ENCODE measurements at regions not wholly inside any gene's neighbourhood (a gene's known extent, or its start where the extent isn't known, plus 50 kb on each side); places are given as distances from the start of the nearest gene placed in this dataset.
"Not testable (repeated sequence)": the region's sequence is repeated elsewhere in the genome, so short reads cannot be mapped to it uniquely, and the experiment has no call there.

GRCh38 chr6:2611092-2611491, 139.6 kb downstream of the MYLK4 start:
- no peak for DNase-seq

DNA sequence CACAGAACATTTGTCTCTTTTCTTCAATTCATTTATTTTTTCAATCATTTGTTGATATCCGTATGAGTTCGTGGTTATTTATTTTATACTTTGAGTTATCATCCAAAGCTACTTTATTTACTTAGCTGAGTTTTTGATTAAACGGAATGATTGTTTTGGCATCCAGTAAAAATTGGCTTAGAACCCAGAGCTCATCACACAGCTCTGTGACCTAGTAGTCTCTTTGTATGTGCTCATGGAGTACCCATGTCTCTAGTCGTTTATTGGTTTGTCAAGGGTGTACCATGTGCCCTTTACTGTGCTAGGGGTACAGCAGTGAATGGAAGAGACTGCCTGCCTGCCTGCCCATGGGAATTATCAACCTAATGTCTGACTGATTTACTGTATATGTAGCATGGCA, 142.2 kb downstream of the MYLK4 start:
- no peak for DNase-seq

GRCh38 chr6:2600363-2600762, 150.4 kb downstream of the MYLK4 start:
- DNase-seq: no peak

- DNase-seq: no peak
Measured at GRCh38 chr6:2599817-2600216, 150.9 kb downstream of the MYLK4 start.

DNA sequence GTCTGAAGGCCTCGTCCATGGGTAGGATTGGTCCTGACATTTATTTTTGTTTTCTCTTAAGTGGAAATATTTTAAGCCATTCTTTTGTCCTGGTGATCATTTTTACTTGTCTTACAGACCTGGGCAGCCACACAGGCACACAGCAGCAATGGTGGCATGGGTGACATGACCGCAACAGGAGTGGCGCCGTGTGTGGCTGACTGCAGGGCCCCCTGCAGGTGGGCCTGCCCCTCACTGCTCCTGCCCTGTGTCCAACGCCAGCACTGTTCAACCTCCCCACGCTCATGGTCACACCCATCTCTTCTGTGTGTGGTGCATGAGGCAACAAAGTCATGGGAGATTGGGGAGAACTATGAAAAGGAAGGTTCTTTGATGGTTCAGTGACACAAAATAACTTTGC, 151.9 kb downstream of the MYLK4 start:
- DNase-seq: no peak

DNA sequence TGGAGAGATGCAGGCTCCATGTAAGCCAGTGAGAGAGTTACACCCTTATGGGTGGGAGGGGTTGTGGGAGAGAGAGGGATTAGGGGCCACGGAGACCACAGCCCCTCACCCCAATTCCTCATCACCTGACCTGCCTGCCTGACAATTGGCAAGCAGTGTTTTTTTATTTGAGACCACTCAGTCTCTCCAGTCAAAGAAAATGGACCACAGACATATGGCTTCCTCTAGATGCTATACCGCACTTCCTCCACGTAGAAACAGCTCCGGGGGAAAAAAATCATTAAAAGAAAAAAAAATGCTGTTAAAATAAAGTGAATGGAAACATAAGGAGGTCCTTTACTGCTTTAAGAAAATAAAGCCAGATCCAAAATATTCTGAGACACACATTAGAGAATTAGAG, 152.7 kb downstream of the MYLK4 start:
- DNase-seq: no peak

- not testable (repeated sequence) for DNase-seq
Measured at GRCh38 chr6:2597457-2597856, 153.3 kb downstream of the MYLK4 start.

DNA sequence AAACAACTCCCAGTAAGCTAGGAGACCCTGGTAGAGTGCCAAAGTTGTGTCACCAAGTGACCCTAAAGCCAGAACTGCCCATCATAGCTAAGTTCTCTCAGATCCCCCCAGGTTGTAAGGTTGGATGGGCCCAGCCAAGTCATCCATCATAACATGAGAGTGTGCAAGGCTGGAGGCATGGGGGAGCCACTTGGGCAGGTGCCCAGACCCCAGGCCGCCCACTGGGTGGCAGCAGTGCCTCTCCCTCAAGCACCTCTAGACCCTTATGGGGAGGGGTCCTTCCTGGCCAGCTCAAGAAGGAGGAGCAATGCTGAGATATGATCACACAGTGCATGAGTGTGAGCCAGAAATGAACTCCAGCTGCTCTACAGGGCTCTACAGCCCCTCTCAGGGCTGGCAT, 154.5 kb downstream of the MYLK4 start:
- DNase-seq: no peak

DNA sequence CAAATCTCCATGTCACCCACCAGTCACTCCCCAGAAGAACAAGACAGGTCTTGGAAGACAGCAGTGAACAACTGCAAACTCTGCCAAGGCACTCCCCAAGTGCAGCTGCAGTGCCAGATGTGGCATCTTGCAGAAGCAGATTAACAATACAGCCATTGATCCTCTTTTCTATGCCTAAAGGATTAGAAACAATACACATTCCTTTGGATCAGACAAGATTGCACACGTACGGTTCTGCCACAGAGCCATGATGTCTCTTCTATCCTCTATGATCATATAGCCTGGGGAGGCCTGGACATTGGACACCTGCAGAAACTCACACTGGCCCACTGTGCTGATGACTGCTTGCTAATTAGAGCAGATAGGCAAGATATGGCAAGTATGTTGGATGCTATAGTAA, 155.9 kb downstream of the MYLK4 start:
- DNase-seq: no peak

- no peak for DNase-seq
Measured at GRCh38 chr6:2593167-2593566, 157.6 kb downstream of the MYLK4 start.

GRCh38 chr6:2589171-2589661, 161.5 kb downstream of the MYLK4 start:
- no peak for DNase-seq

- no peak for DNase-seq
Measured at GRCh38 chr6:2583459-2583858, 167.3 kb downstream of the MYLK4 start.

DNA sequence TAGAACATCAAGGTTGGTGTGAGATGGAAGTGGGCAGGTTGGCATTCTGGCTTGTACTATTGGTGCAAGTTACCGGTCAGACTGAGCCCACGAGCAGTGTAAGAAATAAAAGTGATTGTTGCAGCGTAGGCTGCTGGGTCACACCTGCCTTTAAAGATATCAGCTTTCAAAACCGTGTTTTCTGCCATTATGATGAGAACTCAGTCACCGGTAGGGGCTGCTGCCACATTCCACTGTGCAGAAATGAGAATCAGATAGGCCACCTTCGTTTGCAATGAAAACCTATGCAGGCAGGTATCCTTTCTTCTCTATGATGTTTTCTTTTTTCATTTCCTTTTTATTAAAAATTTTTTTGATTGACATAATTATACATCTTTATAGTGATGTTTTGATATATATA, 168.5 kb downstream of the MYLK4 start:
- no peak for DNase-seq

- no peak for DNase-seq
Measured at GRCh38 chr6:2581611-2582010, 169.1 kb downstream of the MYLK4 start.

GRCh38 chr6:2581011-2581410, 169.7 kb downstream of the MYLK4 start:
- DNase-seq: no peak

GRCh38 chr6:2579804-2580570, 170.7 kb downstream of the MYLK4 start:
- DNase-seq: no peak

DNA sequence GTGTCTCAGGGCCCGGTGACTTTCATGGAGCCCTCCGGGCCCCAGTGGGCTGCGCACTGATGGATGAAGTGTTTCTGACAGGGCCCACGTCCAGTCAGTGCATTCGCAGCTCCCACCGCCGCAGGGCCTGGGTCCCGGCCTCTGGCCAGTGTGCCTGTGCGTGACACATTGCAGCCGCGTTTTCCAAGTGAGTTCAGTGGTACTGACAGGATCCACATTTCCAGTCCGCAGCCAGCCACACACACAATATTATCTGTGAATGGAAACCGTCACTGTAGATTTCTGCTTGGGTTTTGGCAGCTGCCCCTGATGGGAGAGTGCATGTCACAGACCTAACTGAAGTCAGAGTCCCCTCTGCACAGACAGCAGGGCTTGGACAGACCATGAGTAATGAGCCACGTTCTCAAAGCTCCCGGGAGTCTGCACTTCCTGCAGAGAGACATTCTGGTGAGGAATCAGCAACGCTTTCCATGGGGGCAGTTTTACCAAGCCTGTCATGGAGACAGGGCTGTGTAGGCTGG, 171.4 kb downstream of the MYLK4 start:
- DNase-seq: no peak

GRCh38 chr6:2578767-2579166, 172.0 kb downstream of the MYLK4 start:
- DNase-seq: no peak

DNA sequence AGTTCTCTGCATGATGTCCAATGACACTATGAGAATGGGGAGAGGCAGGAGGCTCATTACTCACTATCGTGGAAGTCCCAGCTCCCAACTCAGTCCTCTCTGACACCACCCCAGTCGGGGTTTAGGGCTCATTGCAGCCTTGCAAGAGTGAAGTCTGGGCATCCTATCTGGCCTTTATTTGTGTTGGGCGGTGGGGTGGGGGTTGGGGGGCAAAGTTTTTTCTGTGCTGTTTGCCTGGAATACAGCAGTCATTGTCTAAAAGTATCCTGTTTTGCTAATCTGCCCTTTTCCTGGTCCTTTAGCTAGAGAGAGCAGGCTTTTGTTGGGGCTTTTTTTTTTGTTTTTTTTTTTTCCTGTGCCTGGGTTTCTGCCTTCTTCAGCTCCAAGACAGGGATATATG, 174.2 kb downstream of the MYLK4 start:
- no peak for DNase-seq

- DNase-seq: no peak
Measured at GRCh38 chr6:2575236-2575635, 175.5 kb downstream of the MYLK4 start.

DNA sequence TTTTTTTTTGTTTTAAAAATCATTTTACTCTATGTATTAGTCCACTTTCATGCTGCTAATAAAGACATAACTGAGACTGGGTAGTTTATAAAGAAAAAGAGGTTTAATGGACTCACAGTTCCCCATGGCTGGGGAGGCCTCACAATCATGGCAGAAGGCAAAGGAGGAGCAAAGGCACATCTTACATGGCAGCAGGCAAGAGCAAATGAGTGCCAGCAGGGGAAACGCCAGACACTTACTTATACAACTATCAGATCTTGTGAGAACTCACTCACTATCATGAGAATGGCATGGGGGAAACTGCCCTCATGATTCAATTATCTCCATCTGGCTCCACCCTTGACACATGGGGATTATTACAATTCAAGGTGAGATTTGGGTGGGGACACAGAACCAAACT, 181.3 kb downstream of the MYLK4 start:
- not testable (repeated sequence) for DNase-seq

GRCh38 chr6:2566048-2566447, 184.7 kb downstream of the MYLK4 start:
- no peak for DNase-seq

GRCh38 chr6:2565499-2565898, 185.2 kb downstream of the MYLK4 start:
- no peak for DNase-seq

- no peak for DNase-seq
Measured at GRCh38 chr6:2563635-2564034, 187.1 kb downstream of the MYLK4 start.

All from NCI-H2171 (cell line).